H9 (cell line): ENCODE measurements at regions not wholly inside any gene's neighbourhood (a gene's known extent, or its start where the extent isn't known, plus 50 kb on each side); places are given as distances from the start of the nearest gene placed in this dataset.

Source experiments
- DNase-seq: peaks from one replicate; pipeline ENCODE4 v3.0.0-alpha.2; 2017
- H2AFZ ChIP-seq: one replicate; pipeline ENCODE4 v1.6.1; 2013; ENCODE audit warnings: mild to moderate bottlenecking, low read length, control low read depth, moderate library complexity
- H2AK5ac ChIP-seq: 2 replicates; pipeline ENCODE4 v1.6.1; 2013; ENCODE audit warnings: low read length, control low read depth, mixed read lengths; ENCODE audit not compliant: insufficient read length
- H2BK120ac ChIP-seq: one replicate; pipeline ENCODE4 v1.6.1; 2013; ENCODE audit warnings: low read depth, mild to moderate bottlenecking, low read length, control low read depth, inconsistent platforms; ENCODE audit not compliant: poor library complexity, severe bottlenecking
- H2BK12ac ChIP-seq: 2 replicates; pipeline ENCODE4 v1.6.1; 2013; ENCODE audit warnings: low read length, control low read depth, mixed read lengths, low read depth; ENCODE audit not compliant: insufficient read length
- H2BK15ac ChIP-seq: 2 replicates; pipeline ENCODE4 v1.6.1; 2013; ENCODE audit warnings: low read depth, low read length, control low read depth
- H2BK20ac ChIP-seq: one replicate; pipeline ENCODE4 v1.6.1; 2013; ENCODE audit warnings: low read depth, mild to moderate bottlenecking, low read length, control low read depth, inconsistent platforms; ENCODE audit not compliant: poor library complexity, severe bottlenecking
- H2BK5ac ChIP-seq: 2 replicates; pipeline ENCODE4 v1.6.1; 2013; ENCODE audit warnings: low read length, control low read depth, mixed read lengths; ENCODE audit not compliant: insufficient read length
- H3K14ac ChIP-seq: 2 replicates; pipeline ENCODE4 v1.6.1; 2013; ENCODE audit warnings: low read length, control low read depth; ENCODE audit not compliant: insufficient read depth
- H3K18ac ChIP-seq: 2 replicates; pipeline ENCODE4 v1.6.1; 2013; ENCODE audit warnings: low read depth, mild to moderate bottlenecking, mixed read lengths, low read length, control low read depth; ENCODE audit not compliant: insufficient read length
- H3K23ac ChIP-seq: 2 replicates; pipeline ENCODE4 v1.6.1; 2013; ENCODE audit warnings: low read length, control low read depth, mixed read lengths, low read depth; ENCODE audit not compliant: insufficient read length
- H3K23me2 ChIP-seq: 2 replicates; pipeline ENCODE4 v1.6.1; 2013; ENCODE audit warnings: low read depth, mild to moderate bottlenecking, mixed read lengths, low read length, control low read depth; ENCODE audit not compliant: insufficient read length, poor library complexity, severe bottlenecking
- H3K27ac ChIP-seq: 2 replicates; pipeline ENCODE4 v1.5.1; 2013; ENCODE audit warnings: low read length, control low read depth, mixed read lengths, low read depth; ENCODE audit not compliant: insufficient read length
- H3K27me3 ChIP-seq: 2 replicates; pipeline ENCODE4 v1.6.1; 2013; ENCODE audit warnings: low read length, control low read depth, inconsistent platforms; ENCODE audit not compliant: insufficient read depth
- H3K4ac ChIP-seq: 2 replicates; pipeline ENCODE4 v1.6.1; 2013; ENCODE audit warnings: low read depth, mild to moderate bottlenecking, control low read depth, inconsistent platforms, low read length, moderate library complexity
- H3K4me1 ChIP-seq: 2 replicates; pipeline ENCODE4 v1.6.1; 2013; ENCODE audit warnings: low read length, control low read depth, inconsistent platforms; ENCODE audit not compliant: insufficient read depth
- H3K4me2 ChIP-seq: 2 replicates; pipeline ENCODE4 v1.6.1; 2013; ENCODE audit warnings: low read length, control low read depth, mixed read lengths; ENCODE audit not compliant: insufficient read length, insufficient read depth
- H3K56ac ChIP-seq: 2 replicates; pipeline ENCODE4 v1.6.1; 2013; ENCODE audit warnings: low read depth, mild to moderate bottlenecking, mixed read lengths, low read length, control low read depth; ENCODE audit not compliant: insufficient read length
- H3K79me1 ChIP-seq: 2 replicates; pipeline ENCODE4 v1.6.1; 2013; ENCODE audit warnings: low read depth, mild to moderate bottlenecking, moderate library complexity, low read length, control low read depth, inconsistent platforms; ENCODE audit not compliant: insufficient read depth, poor library complexity, severe bottlenecking
- H3K79me2 ChIP-seq: 2 replicates; pipeline ENCODE4 v1.6.1; 2013; ENCODE audit warnings: low read length, control low read depth, inconsistent platforms; ENCODE audit not compliant: insufficient read depth
- H3K9ac ChIP-seq: 2 replicates; pipeline ENCODE4 v1.6.1; 2013; ENCODE audit warnings: low read length, control low read depth, mixed read lengths; ENCODE audit not compliant: insufficient read length; ENCODE audit errors: extremely low read depth
- H3K9me3 ChIP-seq: one replicate; pipeline ENCODE4 v1.6.1; 2013; ENCODE audit warnings: low read depth, low read length, inconsistent platforms; ENCODE audit not compliant: control insufficient read depth
- H3T11ph ChIP-seq: one replicate; pipeline ENCODE4 v1.6.1; 2013; ENCODE audit warnings: mild to moderate bottlenecking, low read length, control low read depth, inconsistent platforms
- H4K20me1 ChIP-seq: one replicate; pipeline ENCODE4 v1.6.1; 2013; ENCODE audit not compliant: control insufficient read depth, insufficient read length, insufficient read depth
- H4K5ac ChIP-seq: 2 replicates; pipeline ENCODE4 v1.6.1; 2013; ENCODE audit warnings: low read depth, mild to moderate bottlenecking, mixed read lengths, low read length, control low read depth; ENCODE audit not compliant: insufficient read length
- H4K8ac ChIP-seq: replicated peaks from 2 replicates; pipeline ENCODE4 v1.6.1; 2013; ENCODE audit warnings: low read length, control low read depth, mixed read lengths, low read depth; ENCODE audit not compliant: insufficient read length
- H4K91ac ChIP-seq: 2 replicates; pipeline ENCODE4 v1.6.1; 2013; ENCODE audit warnings: low read depth, mild to moderate bottlenecking, moderate library complexity, mixed read lengths, low read length, control low read depth; ENCODE audit not compliant: insufficient read length
- H3K27ac Mint-ChIP-seq, 3 experiments: 2 replicates in 2 of 3; 3 replicates in 1 of 3; pipeline ENCODE4 v1.8.0; 2020 to 2021; ENCODE audit warnings: mixed read lengths in 3 of 3, mild to moderate bottlenecking in 1 of 3, moderate library complexity in 1 of 3
- H3K27me3 Mint-ChIP-seq: 2 replicates; pipeline ENCODE4 v1.8.0; 2021; ENCODE audit warnings: low read depth, mild to moderate bottlenecking, moderate library complexity, mixed read lengths
- H3K36me3 Mint-ChIP-seq, 3 experiments: 2 replicates in 2 of 3; 3 replicates in 1 of 3; pipeline ENCODE4 v1.8.0; 2020 to 2021; ENCODE audit warnings: low read depth in 3 of 3, mixed read lengths in 3 of 3; ENCODE audit not compliant: insufficient read depth in 1 of 3
- H3K4me1 Mint-ChIP-seq, 2 experiments: 2 replicates each; pipeline ENCODE4 v1.8.0; 2020; ENCODE audit warnings: mixed read lengths in 2 of 2
- H3K4me3 Mint-ChIP-seq, 2 experiments: 2 replicates in 1 of 2; 3 replicates in 1 of 2; pipeline ENCODE4 v1.8.0; 2020 to 2021; ENCODE audit warnings: mild to moderate bottlenecking in 2 of 2, mixed read lengths in 2 of 2, moderate library complexity in 1 of 2
- H3K9me3 Mint-ChIP-seq, 2 experiments: 2 replicates in 1 of 2; 3 replicates in 1 of 2; pipeline ENCODE4 v1.8.0; 2020; ENCODE audit warnings: mild to moderate bottlenecking in 2 of 2, mixed read lengths in 2 of 2, moderate library complexity in 1 of 2
- CTCF ChIP-seq: fragments of 200-600 bp; sonication (generic); conservative IDR thresholded peaks from 3 replicates; pipeline ENCODE4 v1.8.0; 2021; ENCODE audit warnings: antibody characterized with exemption, mild to moderate bottlenecking
- WGBS: extraction: QIAGEN DNeasy Blood & Tissue Kit; methylation state at CpG from one replicate; pipeline ENCODE4 v1.1.7; 2013; ENCODE audit warnings: missing lambda C conversion rate, low lambda C conversion rate, mixed read lengths; ENCODE audit not compliant: insufficient read length; ENCODE audit errors: extremely low coverage; 5-methylcytosine and 5-hydroxymethylcytosine counted together

- no peak overlapping the region for H2BK15ac ChIP-seq
- H3K27me3 Mint-ChIP-seq, result peaks cover 3% of the 10 kb centered on the region; the same call in 1 of the 2 replicates
- no peaks in the 10 kb centered on the region for H3K23me2 ChIP-seq
- no peak overlapping the region for H3K18ac ChIP-seq
- no peak overlapping the region for H3T11ph ChIP-seq
- H4K5ac ChIP-seq, result no peak overlapping the region
- no peak overlapping the region for H2BK20ac ChIP-seq
- H4K8ac ChIP-seq, result no peak overlapping the region
- H2AFZ ChIP-seq, result no peak overlapping the region
- H4K91ac ChIP-seq, result no peak overlapping the region
- no peaks in the 10 kb centered on the region for H4K20me1 ChIP-seq
- no peak overlapping the region for H2BK12ac ChIP-seq
- no peak overlapping the region for H3K23ac ChIP-seq
- no peaks in the 10 kb centered on the region for H3K4me1 ChIP-seq
- no peaks in the 10 kb centered on the region for H3K9me3 ChIP-seq
- WGBS, result no CpG with 5 or more reads among the region's 2 CpGs
- no peaks in the 10 kb centered on the region; a peak in 1 of 7 replicates for H3K36me3 Mint-ChIP-seq
- TF ChIP-seq CTCF, result no peak
- no peak overlapping the region for H3K27ac Mint-ChIP-seq
- no peak overlapping the region for H2BK120ac ChIP-seq
- H3K27me3 ChIP-seq, result no peaks in the 10 kb centered on the region; the same call in 1 of the 2 replicates
- H3K4me2 ChIP-seq, result no peak overlapping the region
- H3K4me3 Mint-ChIP-seq, result no peak overlapping the region
- no peaks in the 10 kb centered on the region for H3K79me2 ChIP-seq
- no peak overlapping the region for H2AK5ac ChIP-seq
- H3K4me1 Mint-ChIP-seq, result peaks cover 5 to 8% of the 10 kb centered on the region in 2 experiments; a peak in 3 of 4 replicates
- no peak for DNase-seq
- H3K9ac ChIP-seq, result no peak overlapping the region
- H3K14ac ChIP-seq, result no peak overlapping the region
- H3K56ac ChIP-seq, result no peak overlapping the region
- H3K9me3 Mint-ChIP-seq, result peaks cover 0 to under 1% of the 10 kb centered on the region in 2 experiments; a peak in 3 of 5 replicates
- no peaks in the 10 kb centered on the region for H3K79me1 ChIP-seq
- H3K4ac ChIP-seq, result no peak overlapping the region
- no peak overlapping the region for H2BK5ac ChIP-seq
- no peak overlapping the region for H3K27ac ChIP-seq
Observed at GRCh38 chr10:44843484-44843883, 67.7 kb upstream of the TMEM72 start.
